ENCODE measurements at regions not wholly inside any gene's neighbourhood (a gene's known extent, or its start where the extent isn't known, plus 50 kb on each side); places are given as distances from the start of the nearest gene placed in this dataset.

DNA sequence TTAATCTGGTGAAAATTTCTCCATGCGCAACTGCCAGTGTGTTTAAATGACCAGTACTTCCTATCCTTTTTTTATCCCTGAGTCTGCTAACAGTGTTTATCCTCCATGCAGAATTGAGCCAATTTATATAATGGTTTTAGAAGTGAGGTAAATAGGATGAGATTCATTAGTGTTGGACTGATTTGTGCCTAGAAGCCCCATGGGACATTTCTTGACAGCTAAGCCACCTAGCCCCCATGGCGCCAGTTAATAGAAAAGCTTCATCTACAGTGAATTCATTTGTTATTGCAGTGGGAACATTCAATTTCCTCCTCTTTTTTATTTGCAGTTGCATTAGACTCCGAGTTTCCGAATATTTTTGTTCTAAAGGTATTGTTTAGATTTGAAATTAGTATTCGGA is 175.6 kb downstream of the ARL6IP6 start:
- Mint-ChIP-seq H3K27me3 (ENCODE audit: insufficient read depth, low read depth, poor library complexity) (no peaks in the 10 kb centered on the region), H3K4me1 (no peaks in the 10 kb centered on the region), H3K27ac (no peak overlapping the region), H3K36me3 (ENCODE audit: low read depth) (no peaks in the 10 kb centered on the region), H3K9me3 (peaks cover 6% of the 10 kb centered on the region; the same call in 2 of the 3 replicates), H3K4me3 (no peak overlapping the region)
- TF ChIP-seq, protein P1, sequence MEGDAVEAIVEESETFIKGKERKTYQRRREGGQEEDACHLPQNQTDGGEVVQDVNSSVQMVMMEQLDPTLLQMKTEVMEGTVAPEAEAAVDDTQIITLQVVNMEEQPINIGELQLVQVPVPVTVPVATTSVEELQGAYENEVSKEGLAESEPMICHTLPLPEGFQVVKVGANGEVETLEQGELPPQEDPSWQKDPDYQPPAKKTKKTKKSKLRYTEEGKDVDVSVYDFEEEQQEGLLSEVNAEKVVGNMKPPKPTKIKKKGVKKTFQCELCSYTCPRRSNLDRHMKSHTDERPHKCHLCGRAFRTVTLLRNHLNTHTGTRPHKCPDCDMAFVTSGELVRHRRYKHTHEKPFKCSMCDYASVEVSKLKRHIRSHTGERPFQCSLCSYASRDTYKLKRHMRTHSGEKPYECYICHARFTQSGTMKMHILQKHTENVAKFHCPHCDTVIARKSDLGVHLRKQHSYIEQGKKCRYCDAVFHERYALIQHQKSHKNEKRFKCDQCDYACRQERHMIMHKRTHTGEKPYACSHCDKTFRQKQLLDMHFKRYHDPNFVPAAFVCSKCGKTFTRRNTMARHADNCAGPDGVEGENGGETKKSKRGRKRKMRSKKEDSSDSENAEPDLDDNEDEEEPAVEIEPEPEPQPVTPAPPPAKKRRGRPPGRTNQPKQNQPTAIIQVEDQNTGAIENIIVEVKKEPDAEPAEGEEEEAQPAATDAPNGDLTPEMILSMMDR (conservative IDR thresholded peaks at IDR 0.05; ENCODE audit: low read depth in 2 of 2): no peak
- TF ChIP-seq REST (IDR thresholded peaks at IDR 0.05; ENCODE audit: unreplicated experiment) (no peak), ZNF114 (CRISPR knock-in tag; IDR thresholded peaks at IDR 0.05) (no peak), ETS1 (IDR thresholded peaks at IDR 0.05) (no peak), EZH2phosphoT487 (IDR thresholded peaks at IDR 0.05; ENCODE audit: unreplicated experiment) (no peak), POLR2AphosphoS5 (IDR thresholded peaks at IDR 0.05; ENCODE audit: low read depth) (no peak), STAT1 (IDR thresholded peaks at IDR 0.05; ENCODE audit: unreplicated experiment) (no peak), ZNF331 (CRISPR knock-in tag; IDR thresholded peaks at IDR 0.05; ENCODE audit: low read depth) (no peak), CREB1 (CRISPR knock-in tag; IDR thresholded peaks at IDR 0.05; ENCODE audit: low read depth) (no peak), JUNB (IDR thresholded peaks at IDR 0.05; ENCODE audit: unreplicated experiment) (no peak), EZH2 (IDR thresholded peaks at IDR 0.05; ENCODE audit: low read depth, unreplicated experiment) (no peak), ZNF462 (CRISPR knock-in tag; IDR thresholded peaks at IDR 0.05) (no peak), NANOG (IDR thresholded peaks at IDR 0.05; ENCODE audit: borderline replicate concordance) (no peak)
- H3K4me1 ChIP-seq (ENCODE audit: insufficient read depth): no peaks in the 10 kb centered on the region
- H3K27me3 ChIP-seq (ENCODE audit: insufficient read depth): no peaks in the 10 kb centered on the region
- H3K79me2 ChIP-seq (replicated peaks; ENCODE audit: insufficient read depth): no peaks in the 10 kb centered on the region
- no peaks in the 10 kb centered on the region for H4K20me1 ChIP-seq (replicated peaks; ENCODE audit: insufficient read depth)
- H3K27ac ChIP-seq (ENCODE audit: low read depth): no peak overlapping the region
- peaks cover 3% of the 10 kb centered on the region for H3K9me2 ChIP-seq (ENCODE audit: insufficient read depth)
- H2AFZ ChIP-seq: no peak overlapping the region
- ATAC-seq: no peak
- no peaks in the 10 kb centered on the region for H3F3A ChIP-seq (replicated peaks; ENCODE audit: low read depth)
- H3K36me3 ChIP-seq (ENCODE audit: insufficient read depth): no peaks in the 10 kb centered on the region
- H3K4me3 ChIP-seq: no peak overlapping the region
- no peak for DNase-seq (ENCODE audit: low spot score)
- H3K4me2 ChIP-seq: no peak overlapping the region

Measured in GM23338 (cell line).